Spinal cord (tissue), 9 donors: ENCODE measurements at regions not wholly inside any gene's neighbourhood (a gene's known extent, or its start where the extent isn't known, plus 50 kb on each side); places are given as distances from the start of the nearest gene placed in this dataset.

Source experiments
- DNase-seq, 6 donors: peaks; one replicate each; pipeline versions ENCODE4 v3.0.0 to v3.0.0-alpha.2; 2013 to 2015; ENCODE audit warnings: low spot score in 6 of 6, low read depth in 4 of 6
- H3K27ac ChIP-seq: one replicate; pipeline ENCODE4 v1.5.1; 2013; ENCODE audit warnings: low read depth, low read length, control low read depth
- H3K27me3 ChIP-seq: one replicate; pipeline ENCODE4 v1.6.1; 2013; ENCODE audit warnings: low read length; ENCODE audit not compliant: control insufficient read depth, insufficient read depth
- H3K36me3 ChIP-seq: one replicate; pipeline ENCODE4 v1.6.1; 2013; ENCODE audit warnings: low read length; ENCODE audit not compliant: control insufficient read depth, insufficient read depth
- H3K4me1 ChIP-seq: one replicate; pipeline ENCODE4 v1.6.1; 2013; ENCODE audit warnings: low read length; ENCODE audit not compliant: control insufficient read depth, insufficient read depth
- H3K4me3 ChIP-seq: one replicate; pipeline ENCODE4 v1.5.1; 2013; ENCODE audit warnings: low read depth, low read length, control low read depth
- H3K9me3 ChIP-seq: one replicate; pipeline ENCODE4 v1.6.1; 2013; ENCODE audit warnings: low read length; ENCODE audit not compliant: control insufficient read depth, insufficient read depth
- WGBS: methylation state at CpG from one replicate; pipeline ENCODE4 v1.1.5; 2013; ENCODE audit warnings: missing lambda C conversion rate; ENCODE audit not compliant: insufficient coverage; 5-methylcytosine and 5-hydroxymethylcytosine counted together
- donor health status: healthy.

DNA sequence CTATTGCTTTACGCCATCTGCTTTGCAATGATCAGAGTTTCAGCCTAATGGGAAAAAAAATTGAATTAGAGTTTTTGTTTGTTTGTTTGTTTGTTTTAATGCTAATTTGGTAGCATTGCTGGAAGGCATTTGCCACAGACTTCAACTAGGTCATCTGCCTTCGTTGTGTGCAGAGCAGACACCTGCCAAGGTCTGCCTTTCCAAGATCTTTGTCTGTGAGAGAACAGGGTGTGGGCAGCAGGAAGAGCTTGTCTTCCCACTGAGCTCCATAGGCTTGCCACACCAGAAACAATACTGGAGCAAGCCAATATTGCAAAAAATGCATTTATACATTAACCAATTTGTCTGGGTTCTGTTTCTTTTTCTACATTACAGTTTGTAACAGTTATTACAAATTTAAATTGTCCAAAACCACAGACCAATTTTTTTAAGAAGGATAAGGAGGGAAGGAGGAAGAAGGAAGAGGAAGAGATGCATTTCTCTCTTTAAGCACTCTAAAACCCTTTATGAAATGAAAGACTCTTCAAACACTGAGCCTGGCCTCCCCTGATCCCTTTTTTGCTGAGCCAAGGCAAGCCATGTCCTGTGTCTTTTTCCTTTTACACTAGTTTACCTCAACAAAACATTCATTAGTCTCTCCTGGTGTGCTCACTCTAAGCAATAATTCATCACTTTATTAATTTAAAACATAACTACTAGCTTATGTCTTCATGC lies 210.5 kb downstream of the SNX18 start:
- no peak overlapping the region for H3K4me3 ChIP-seq
- peak in 1 of 6 donors; percentile 56 for DNase-seq
- no peaks in the 10 kb centered on the region for H3K4me1 ChIP-seq
- no peaks in the 10 kb centered on the region for H3K9me3 ChIP-seq
- H3K27me3 ChIP-seq: peaks cover 2% of the 10 kb centered on the region
- WGBS: 0% methylated on average over 1 of the region's 2 CpGs
- no peaks in the 10 kb centered on the region for H3K36me3 ChIP-seq
- H3K27ac ChIP-seq: no peak overlapping the region

- H3K27me3 ChIP-seq: peaks cover 2% of the 10 kb centered on the region
- no peak overlapping the region for H3K27ac ChIP-seq
- H3K4me3 ChIP-seq: no peak overlapping the region
- H3K4me1 ChIP-seq: no peaks in the 10 kb centered on the region
- no peak for DNase-seq
- H3K36me3 ChIP-seq: no peaks in the 10 kb centered on the region
- no CpG with 5 or more reads among the region's 2 CpGs for WGBS
- H3K9me3 ChIP-seq: no peaks in the 10 kb centered on the region
Observed at GRCh38 chr5:54725391-54726280, 208.1 kb downstream of the SNX18 start.

DNA sequence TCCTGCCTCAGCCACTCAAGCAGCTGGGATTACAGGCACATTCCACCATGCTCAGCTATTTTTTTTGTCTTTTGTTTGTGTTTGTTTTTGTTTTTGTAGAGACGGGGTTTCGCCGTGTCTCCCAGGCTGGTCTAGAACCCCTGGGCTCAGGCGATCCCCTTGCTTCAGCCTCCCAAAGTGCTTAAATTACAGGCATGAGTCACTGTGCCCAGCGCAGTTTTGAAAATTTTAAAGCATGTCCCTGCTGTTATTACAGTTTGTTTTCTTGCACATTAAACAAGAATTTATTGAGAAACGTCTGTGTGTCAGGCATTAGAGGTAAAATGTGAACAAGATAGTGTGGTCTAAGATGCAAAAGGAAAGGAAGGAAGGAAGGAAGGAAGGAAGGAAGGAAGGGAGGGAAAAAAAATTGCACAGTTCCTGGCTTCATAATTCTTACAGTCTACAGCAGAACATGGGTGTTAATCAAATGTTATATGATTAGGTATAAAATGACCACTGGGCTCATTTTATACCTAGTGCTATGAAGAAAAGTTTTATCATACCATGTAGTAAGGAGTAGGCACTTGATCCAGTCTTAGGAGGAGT lies 205.4 kb downstream of the SNX18 start:
- Histone ChIP-seq H3K27ac (no peak overlapping the region), H3K27me3 (peaks cover 2% of the 10 kb centered on the region), H3K9me3 (no peaks in the 10 kb centered on the region), H3K36me3 (no peaks in the 10 kb centered on the region), H3K4me1 (peaks cover 12% of the 10 kb centered on the region), H3K4me3 (no peak overlapping the region)
- 70% methylated on average over 3 of the region's 6 CpGs for WGBS
- no peak for DNase-seq

GRCh38 chr5:54721951-54722654 lies 204.5 kb downstream of the SNX18 start:
- no peak overlapping the region for H3K27ac ChIP-seq
- H3K4me1 ChIP-seq: peaks cover 12% of the 10 kb centered on the region
- no peaks in the 10 kb centered on the region for H3K36me3 ChIP-seq
- peaks cover 2% of the 10 kb centered on the region for H3K27me3 ChIP-seq
- no peaks in the 10 kb centered on the region for H3K9me3 ChIP-seq
- no peak for DNase-seq
- no peak overlapping the region for H3K4me3 ChIP-seq
- 100% methylated on average over 2 of the region's 5 CpGs for whole genome bisulfite sequencing

DNA sequence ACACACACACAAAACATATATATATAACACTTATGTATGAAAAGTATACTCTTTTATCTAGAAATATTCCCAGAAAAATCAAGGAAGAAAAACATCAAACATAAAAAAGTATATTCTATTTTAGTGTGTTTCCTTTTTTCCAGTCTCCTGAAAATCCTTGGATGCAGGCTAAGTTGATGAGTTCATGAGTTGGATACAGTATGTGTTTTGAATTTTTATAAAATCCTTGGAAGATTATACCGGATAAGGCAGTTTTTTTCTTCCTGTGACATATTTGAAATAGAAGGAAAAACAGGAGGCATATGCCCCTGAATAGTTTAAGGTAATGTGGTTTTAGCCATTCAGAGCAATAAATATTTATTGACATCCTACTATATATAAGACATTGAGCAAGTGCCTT lies 203.6 kb downstream of the SNX18 start:
- no peak overlapping the region for H3K4me3 ChIP-seq
- peaks cover 3% of the 10 kb centered on the region for H3K9me3 ChIP-seq
- no peak overlapping the region for H3K27ac ChIP-seq
- H3K4me1 ChIP-seq: peaks cover 12% of the 10 kb centered on the region
- peaks cover 2% of the 10 kb centered on the region for H3K27me3 ChIP-seq
- peak in 1 of 6 donors; percentile 51 for DNase-seq
- H3K36me3 ChIP-seq: no peaks in the 10 kb centered on the region
- no CpG with 5 or more reads among the region's 1 CpG for WGBS

- Histone ChIP-seq H3K4me3 (no peak overlapping the region), H3K27ac (no peak overlapping the region)
- WGBS: 100% methylated on average over 1 of the region's 3 CpGs
Observed at GRCh38 chr5:54720341-54720740, 202.8 kb downstream of the SNX18 start.

GRCh38 chr5:54719384-54720283 lies 202.1 kb downstream of the SNX18 start:
- WGBS: 39% methylated on average over 6 of the region's 7 CpGs
- peak in 2 of 6 donors; percentile 10 to 61 for DNase-seq
- H3K9me3 ChIP-seq: peaks cover 3% of the 10 kb centered on the region
- H3K27ac ChIP-seq: no peak overlapping the region
- peaks cover 12% of the 10 kb centered on the region for H3K4me1 ChIP-seq
- H3K4me3 ChIP-seq: no peak overlapping the region
- H3K27me3 ChIP-seq: no peaks in the 10 kb centered on the region
- H3K36me3 ChIP-seq: no peaks in the 10 kb centered on the region

More at GRCh38 chr5:54720341-54720740, 202.8 kb downstream of the SNX18 start:
- no peak for DNase-seq
- Histone ChIP-seq H3K4me1 (peaks cover 12% of the 10 kb centered on the region), H3K36me3 (no peaks in the 10 kb centered on the region), H3K9me3 (peaks cover 3% of the 10 kb centered on the region), H3K27me3 (peaks cover 2% of the 10 kb centered on the region)

GRCh38 chr5:54718656-54719055 lies 201.1 kb downstream of the SNX18 start:
- H3K4me1 ChIP-seq: peaks cover 12% of the 10 kb centered on the region
- H3K27ac ChIP-seq: no peak overlapping the region
- no peaks in the 10 kb centered on the region for H3K27me3 ChIP-seq
- peak in 5 of 6 donors; percentile 64 to 95 (median 78) for DNase-seq
- peaks cover 3% of the 10 kb centered on the region for H3K9me3 ChIP-seq
- no peaks in the 10 kb centered on the region for H3K36me3 ChIP-seq
- 20% methylated on average over 1 of the region's 3 CpGs for WGBS
- H3K4me3 ChIP-seq: no peak overlapping the region
